Liver (tissue), 2 donors: ENCODE measurements at regions not wholly inside any gene's neighbourhood (a gene's known extent, or its start where the extent isn't known, plus 50 kb on each side); places are given as distances from the start of the nearest gene placed in this dataset.

Source experiments
- ATF3 ChIP-seq: IDR thresholded peaks from 2 replicates; pipeline ENCODE4 v1.6.1; 2016; ENCODE audit warnings: antibody characterized with exemption
- EGR1 ChIP-seq, 2 donors: IDR thresholded peaks; 2 replicates each; pipeline ENCODE4 v1.6.1; 2016 to 2018; ENCODE audit warnings: antibody characterized with exemption in 2 of 2, low read depth in 2 of 2
- MAX ChIP-seq: IDR thresholded peaks from 2 replicates; pipeline ENCODE4 v1.6.1; 2016; ENCODE audit warnings: antibody characterized with exemption
- NR2F2 ChIP-seq: IDR thresholded peaks from 2 replicates; pipeline ENCODE4 v1.6.1; 2016; ENCODE audit warnings: antibody characterized with exemption
- RAD21 ChIP-seq, 2 donors: IDR thresholded peaks; 2 replicates each; pipeline ENCODE4 v1.6.1; 2016; ENCODE audit warnings: antibody characterized with exemption in 2 of 2, mild to moderate bottlenecking in 2 of 2
- ZBTB33 ChIP-seq: IDR thresholded peaks from 2 replicates; pipeline ENCODE4 v1.6.1; 2016; ENCODE audit warnings: antibody characterized with exemption
- donor health status: healthy.

GRCh38 chr11:88229303-88229702, 54.1 kb upstream of the RAB38 start (continued):
- no peak for TF ChIP-seq MAX
- TF ChIP-seq EGR1 (IDR thresholded peaks at IDR 0.05; ENCODE audit: low read depth in 2 of 2), result no peak
- no peak for TF ChIP-seq ATF3
- TF ChIP-seq RAD21 (IDR thresholded peaks at IDR 0.05), result no peak
- no peak for TF ChIP-seq ZBTB33
- TF ChIP-seq NR2F2, result no peak
